HG02943 (cell line): ENCODE measurements at regions not wholly inside any gene's neighbourhood (a gene's known extent, or its start where the extent isn't known, plus 50 kb on each side); places are given as distances from the start of the nearest gene placed in this dataset.

ENCODE experiments used
- ATAC-seq: cut with Tn5 transposase; IDR thresholded peaks from one replicate; pipeline ENCODE4 v1.9.1; 2021; ENCODE audit warnings: mild to moderate bottlenecking, low read depth, moderate library complexity; ENCODE audit not compliant: unreplicated experiment

DNA sequence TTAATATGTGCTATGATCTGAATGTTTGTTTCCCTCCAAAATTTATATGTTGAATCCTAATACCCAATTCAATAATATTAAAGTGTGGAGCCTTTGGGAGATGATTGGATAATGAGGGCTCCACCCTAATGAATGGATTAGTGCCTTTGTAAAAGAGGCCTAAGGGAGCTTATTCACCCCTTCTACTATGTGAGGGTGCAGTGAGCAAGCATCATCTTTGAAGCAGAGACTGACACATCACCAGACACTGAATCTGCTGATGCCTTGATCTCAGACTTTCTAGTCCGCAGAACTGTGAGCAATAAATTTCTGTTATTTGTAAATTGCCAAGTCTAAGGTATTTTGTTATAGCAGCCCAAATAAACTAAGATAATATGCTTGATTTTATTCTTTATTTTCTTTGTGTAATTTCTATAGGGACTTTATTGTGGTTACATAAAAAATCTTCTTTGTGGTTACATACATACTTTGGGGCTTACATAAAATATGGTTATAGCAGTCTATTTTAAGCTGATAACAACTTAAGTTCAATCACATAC, 131.1 kb upstream of the SLC38A2 start:
- no peak for ATAC-seq

GRCh38 chr12:46500673-46501072, 128.1 kb upstream of the SLC38A2 start:
- ATAC-seq = no peak

- peak; percentile 82 for ATAC-seq
These were observed 127.3 kb upstream of the SLC38A2 start for GRCh38 chr12:46499901-46500300.

- no peak for ATAC-seq
These were observed 126.7 kb upstream of the SLC38A2 start for GRCh38 chr12:46499226-46499625.

DNA sequence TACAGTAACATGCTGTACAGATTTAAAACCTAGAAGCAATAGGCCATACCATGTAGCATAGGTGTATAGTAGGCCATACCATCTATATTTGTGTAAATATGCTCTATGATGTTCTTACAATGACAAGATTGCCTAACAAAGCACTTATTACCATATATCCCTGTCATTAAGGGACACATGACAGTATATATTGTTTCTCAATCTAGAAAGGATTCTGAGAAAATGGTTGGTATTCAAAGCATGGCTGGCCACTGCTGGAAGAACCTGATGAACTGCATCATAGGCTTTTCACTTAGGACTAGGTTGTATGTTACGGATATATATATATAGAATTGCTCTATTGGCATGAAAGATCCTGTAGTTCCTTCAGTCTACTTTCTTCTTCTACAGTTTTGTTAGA, 125.2 kb upstream of the SLC38A2 start:
- no peak for ATAC-seq

DNA sequence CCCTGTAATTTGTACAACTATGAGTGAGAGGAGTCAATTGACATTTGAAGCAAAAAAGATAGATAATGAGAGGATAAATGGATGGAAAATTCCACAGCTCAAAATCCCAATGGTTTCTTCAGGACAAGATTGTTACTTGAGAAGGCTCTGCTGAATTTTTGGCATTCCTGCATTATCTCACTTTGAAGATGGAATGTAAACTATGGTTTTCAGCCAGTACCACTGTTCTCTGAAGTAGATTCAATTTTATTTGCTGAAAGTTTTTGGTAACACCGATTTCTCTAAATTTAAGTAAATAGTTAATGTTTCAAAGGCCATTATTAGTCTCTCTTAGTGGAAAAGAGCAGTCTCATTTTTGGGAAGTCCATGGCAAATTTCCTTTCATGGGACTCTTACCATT, 121.9 kb upstream of the SLC38A2 start:
- ATAC-seq = no peak

DNA sequence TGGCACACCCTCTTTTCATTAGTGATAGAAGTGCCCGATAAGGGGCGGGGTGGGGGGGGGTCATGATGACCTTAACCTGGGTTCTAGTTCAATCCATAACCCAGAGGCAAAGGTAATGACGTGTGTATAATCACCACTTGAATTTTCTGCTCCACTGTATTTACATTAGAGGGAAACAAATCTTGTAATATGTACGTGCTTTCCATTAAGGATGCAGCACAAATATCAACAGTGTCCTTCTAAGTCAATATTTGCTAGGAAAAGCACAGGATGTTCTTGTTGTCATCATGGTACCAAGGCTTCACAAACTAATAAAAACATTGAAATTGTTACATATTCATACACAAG, 121.2 kb upstream of the SLC38A2 start:
- no peak for ATAC-seq

- ATAC-seq = no peak
These were observed 120.7 kb upstream of the SLC38A2 start for GRCh38 chr12:46493150-46493833.

GRCh38 chr12:46492471-46493085, 120.0 kb upstream of the SLC38A2 start:
- ATAC-seq = no peak

- no peak for ATAC-seq
These were observed 119.0 kb upstream of the SLC38A2 start for GRCh38 chr12:46491548-46491947.

DNA sequence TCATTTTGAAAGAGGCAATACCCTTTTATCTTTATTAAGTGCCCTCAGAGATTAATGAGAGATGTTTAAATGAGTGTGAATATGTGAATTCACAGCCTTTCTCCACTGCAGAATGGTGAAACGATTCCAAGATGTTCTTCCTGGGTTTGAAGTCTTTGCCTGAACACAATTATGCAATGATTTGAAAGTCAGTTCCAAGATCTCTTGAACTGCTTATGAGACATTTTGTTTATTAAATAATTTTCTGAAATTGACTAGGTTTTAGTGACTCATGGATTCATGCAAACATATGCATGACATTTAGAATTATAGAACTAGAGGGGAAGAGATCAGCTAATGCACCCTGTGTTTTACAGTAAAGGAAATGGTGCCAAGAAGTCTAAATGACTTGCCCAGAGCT, 118.1 kb upstream of the SLC38A2 start:
- no peak for ATAC-seq

DNA sequence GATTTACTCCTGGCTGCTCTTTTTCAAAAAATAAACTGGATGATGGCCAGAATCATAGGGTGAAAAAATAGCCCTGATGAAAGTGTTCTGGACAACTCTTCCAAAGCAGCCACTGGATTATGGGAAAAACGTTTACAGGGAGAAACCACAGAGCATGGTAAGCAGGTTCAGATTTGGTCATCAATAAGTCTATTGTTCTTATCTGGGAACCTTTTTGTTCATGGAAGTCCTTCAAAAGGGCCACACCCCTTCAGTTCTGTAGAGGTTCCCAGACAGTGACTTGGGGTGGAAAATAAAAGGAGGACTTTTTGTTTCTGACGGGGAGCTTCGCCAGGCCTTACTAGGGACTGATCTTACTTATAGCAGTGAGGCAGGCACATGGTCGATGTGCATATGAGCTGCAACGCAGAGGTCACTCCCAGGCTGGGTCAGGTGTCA, 117.4 kb upstream of the SLC38A2 start:
- no peak for ATAC-seq

- ATAC-seq = no peak
These were observed 115.1 kb upstream of the SLC38A2 start for GRCh38 chr12:46487567-46488131.

DNA sequence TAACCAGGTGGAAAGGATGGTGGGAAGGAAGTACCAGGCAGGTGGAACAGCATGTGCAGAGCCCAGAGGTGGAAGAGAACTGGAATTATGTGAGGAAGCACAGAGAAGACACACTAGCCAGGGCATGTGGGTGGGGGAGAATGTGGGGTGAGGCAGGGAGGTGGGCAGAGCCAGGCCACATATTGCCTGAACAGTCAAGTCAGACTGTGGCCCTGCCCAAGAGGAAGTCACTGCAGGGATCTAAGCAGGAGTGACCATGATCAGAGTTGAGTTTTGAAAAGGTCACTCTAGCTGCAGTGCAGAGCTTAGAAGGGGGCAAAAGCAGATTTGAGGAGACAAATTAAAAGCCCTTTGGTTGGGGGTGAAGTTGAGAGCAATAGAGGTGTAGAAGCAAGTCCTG, 114.0 kb upstream of the SLC38A2 start:
- ATAC-seq = no peak

DNA sequence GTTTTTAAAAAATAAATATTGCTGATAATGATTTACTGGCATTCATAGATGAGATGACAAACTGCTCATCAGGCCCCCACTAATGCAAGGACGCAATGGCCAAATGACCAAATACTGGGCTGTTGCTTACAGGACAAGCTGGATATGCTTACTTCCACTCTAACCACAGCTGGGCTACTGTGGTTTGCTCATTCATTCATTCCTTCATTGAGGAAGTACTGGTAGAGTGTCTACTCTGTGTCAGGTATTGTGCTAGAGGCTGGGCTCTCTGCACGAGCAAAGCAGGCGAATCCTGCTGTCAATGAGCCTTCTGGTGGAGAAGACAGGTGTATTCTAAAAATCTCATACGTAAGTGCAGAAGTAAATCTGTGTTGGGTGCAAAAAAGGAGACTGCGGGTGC, 113.3 kb upstream of the SLC38A2 start:
- no peak for ATAC-seq

GRCh38 chr12:46484396-46485061, 112.0 kb upstream of the SLC38A2 start:
- ATAC-seq = no peak

DNA sequence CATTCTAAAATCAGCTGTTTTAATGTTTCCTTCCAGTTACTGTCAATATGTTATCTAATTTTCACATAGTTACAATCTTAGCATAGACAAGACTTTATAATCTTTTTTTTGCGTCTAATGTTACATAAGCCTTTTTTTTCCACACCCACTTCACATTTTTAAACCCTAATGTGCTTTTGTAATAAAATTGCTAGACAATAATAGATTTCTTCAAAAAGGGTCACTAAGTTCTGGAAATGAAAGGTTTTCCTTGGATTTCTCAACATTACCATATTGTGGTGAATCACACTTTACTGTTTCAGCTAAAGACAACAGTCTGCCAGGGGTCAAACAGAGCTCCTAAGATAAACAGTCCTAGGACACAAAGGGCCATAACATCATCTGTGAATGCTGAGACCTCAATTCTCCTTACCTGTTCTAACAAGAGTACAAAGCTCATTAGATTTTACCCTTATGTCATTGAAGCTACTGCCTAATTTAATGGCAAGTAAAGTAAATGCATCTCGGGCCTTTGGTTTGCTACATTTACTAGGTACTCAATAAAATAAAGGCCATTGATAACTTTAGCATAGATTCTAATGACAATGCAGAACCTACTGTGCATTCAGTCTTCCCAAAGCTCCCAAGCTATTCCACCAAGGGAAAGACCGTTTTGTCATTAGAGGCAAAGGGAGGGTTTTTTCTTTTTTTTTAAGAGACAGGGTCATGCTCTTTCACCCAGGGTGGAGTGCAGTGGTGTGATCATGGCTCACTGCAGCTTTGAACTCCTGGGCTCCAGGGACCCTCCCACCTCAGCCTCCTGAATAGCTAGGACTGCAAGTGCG, 111.2 kb upstream of the SLC38A2 start:
- no peak for ATAC-seq

GRCh38 chr12:46480724-46481123, 108.2 kb upstream of the SLC38A2 start:
- no peak for ATAC-seq

DNA sequence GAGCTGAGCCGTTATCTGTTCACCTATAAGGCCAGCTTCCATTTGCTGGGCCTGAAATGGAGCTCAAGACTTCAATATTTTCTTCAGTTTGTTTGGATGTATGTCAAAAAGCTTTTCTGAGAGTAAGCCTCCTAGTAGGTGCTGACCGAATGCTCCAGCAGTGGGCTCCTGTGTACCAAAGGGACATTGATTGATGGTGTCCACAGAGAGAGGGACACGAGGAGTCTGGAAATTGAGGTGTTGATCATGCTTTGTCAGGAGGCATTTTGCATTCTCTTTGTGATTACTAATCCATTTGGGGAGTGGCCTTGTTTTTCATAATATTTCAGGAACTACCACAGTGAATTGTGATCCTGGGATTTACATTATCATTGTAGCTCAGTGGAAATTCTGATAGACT, 107.7 kb upstream of the SLC38A2 start:
- no peak for ATAC-seq

- no peak for ATAC-seq
These were observed 105.5 kb upstream of the SLC38A2 start for GRCh38 chr12:46478123-46478522.

DNA sequence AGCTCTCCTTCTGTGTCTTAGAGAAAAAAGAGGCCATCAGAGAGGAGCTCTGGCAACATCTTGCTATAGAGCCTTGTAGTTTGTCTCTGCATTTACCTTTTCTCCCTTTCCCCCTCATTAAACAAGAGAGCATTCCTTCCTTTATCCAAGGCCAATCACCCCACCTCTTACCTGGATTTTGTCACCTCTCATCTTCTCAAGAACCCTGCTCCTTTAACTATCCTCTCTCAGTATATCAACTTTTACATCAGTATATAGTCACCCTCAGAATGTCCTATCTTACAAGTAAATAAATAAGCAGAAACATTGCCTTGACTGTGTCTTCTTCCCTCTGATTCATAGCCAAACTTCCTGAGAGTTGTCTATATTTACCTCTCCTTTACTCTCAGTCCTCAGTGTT, 105.0 kb upstream of the SLC38A2 start:
- no peak for ATAC-seq
